GM23338 (cell line): ENCODE measurements at regions not wholly inside any gene's neighbourhood (a gene's known extent, or its start where the extent isn't known, plus 50 kb on each side); places are given as distances from the start of the nearest gene placed in this dataset.

Source experiments
- ATAC-seq: fragments of 200-7000 bp; cut with Tn5 transposase; 3 replicates; pipeline ENCODE4 v1.9.1; 2020
- DNase-seq: peaks from one replicate; pipeline ENCODE4 v3.0.0-alpha.2; 2015; ENCODE audit warnings: low spot score
- H2AFZ ChIP-seq: fragments of 200-600 bp; sonication (generic); 2 replicates; pipeline ENCODE4 v1.8.0; 2016; ENCODE audit warnings: antibody characterized with exemption, mild to moderate bottlenecking, moderate library complexity
- H3F3A ChIP-seq: fragments of 200-600 bp; sonication (generic); replicated peaks from 2 replicates; pipeline ENCODE4 v1.8.0; 2017; ENCODE audit warnings: antibody characterized with exemption, mixed run types, low read depth
- H3K27ac ChIP-seq: fragments of 200-600 bp; sonication (generic); 2 replicates; pipeline ENCODE4 v1.6.1; 2016; ENCODE audit warnings: low read depth
- H3K27me3 ChIP-seq: fragments of 200-600 bp; sonication (generic); 2 replicates; pipeline ENCODE4 v1.8.0; 2016; ENCODE audit warnings: mild to moderate bottlenecking, mixed run types, moderate library complexity; ENCODE audit not compliant: insufficient read depth
- H3K36me3 ChIP-seq: fragments of 200-600 bp; sonication (generic); 2 replicates; pipeline ENCODE4 v1.8.0; 2016; ENCODE audit warnings: mild to moderate bottlenecking; ENCODE audit not compliant: insufficient read depth
- H3K4me1 ChIP-seq: fragments of 200-600 bp; sonication (generic); 2 replicates; pipeline ENCODE4 v1.8.0; 2016; ENCODE audit warnings: mild to moderate bottlenecking, moderate library complexity; ENCODE audit not compliant: insufficient read depth
- H3K4me2 ChIP-seq: fragments of 200-600 bp; sonication (generic); 2 replicates; pipeline ENCODE4 v1.7.1; 2017; ENCODE audit warnings: mixed run types
- H3K4me3 ChIP-seq: fragments of 200-600 bp; sonication (generic); 2 replicates; pipeline ENCODE4 v1.6.1; 2016; ENCODE audit warnings: mixed run types
- H3K79me2 ChIP-seq: fragments of 200-600 bp; sonication (generic); replicated peaks from 2 replicates; pipeline ENCODE4 v1.8.0; 2017; ENCODE audit warnings: mild to moderate bottlenecking; ENCODE audit not compliant: insufficient read depth
- H3K9me2 ChIP-seq: fragments of 200-600 bp; sonication (generic); 2 replicates; pipeline ENCODE4 v1.8.0; 2017; ENCODE audit not compliant: insufficient read depth
- H4K20me1 ChIP-seq: fragments of 200-600 bp; sonication (generic); replicated peaks from 2 replicates; pipeline ENCODE4 v1.8.0; 2017; ENCODE audit warnings: mild to moderate bottlenecking; ENCODE audit not compliant: insufficient read depth
- H3K27ac Mint-ChIP-seq: 2 replicates; pipeline ENCODE4 v1.8.0; 2020; ENCODE audit warnings: inconsistent platforms, mild to moderate bottlenecking, moderate library complexity, mixed read lengths
- H3K27me3 Mint-ChIP-seq: 3 replicates; pipeline ENCODE4 v1.8.0; 2022; ENCODE audit warnings: low read depth, mild to moderate bottlenecking, moderate library complexity, mixed read lengths, inconsistent platforms; ENCODE audit not compliant: insufficient read depth, poor library complexity
- H3K36me3 Mint-ChIP-seq: 3 replicates; pipeline ENCODE4 v1.8.0; 2021; ENCODE audit warnings: low read depth, mild to moderate bottlenecking, inconsistent platforms, moderate library complexity, mixed read lengths
- H3K4me1 Mint-ChIP-seq: 3 replicates; pipeline ENCODE4 v1.8.0; 2020; ENCODE audit warnings: mild to moderate bottlenecking, inconsistent platforms, mixed read lengths
- H3K4me3 Mint-ChIP-seq: 3 replicates; pipeline ENCODE4 v1.8.0; 2021; ENCODE audit warnings: moderate library complexity, mild to moderate bottlenecking, inconsistent platforms, mixed read lengths
- H3K9me3 Mint-ChIP-seq: 3 replicates; pipeline ENCODE4 v1.8.0; 2020; ENCODE audit warnings: moderate library complexity, mild to moderate bottlenecking, inconsistent platforms, mixed read lengths
- CREB1 ChIP-seq: fragments of 250-450 bp; sonication (Bioruptor Pico); IDR thresholded peaks from 2 replicates; pipeline ENCODE4 v1.5.0; 2020; ENCODE audit warnings: low read depth, mild to moderate bottlenecking, moderate library complexity
- CTCF ChIP-seq, 2 experiments: fragments of 200-600 bp in 1 of 2; sonication (generic) in 1 of 2; conservative IDR thresholded peaks; 2 replicates each; pipeline versions ENCODE4 v1.5.1 to v1.6.1; 2016 to 2017; ENCODE audit warnings: antibody characterized with exemption in 2 of 2, low read depth in 2 of 2, mild to moderate bottlenecking in 2 of 2, moderate library complexity in 1 of 2
- ETS1 ChIP-seq: IDR thresholded peaks from 2 replicates; pipeline ENCODE4 v1.6.1; 2016; ENCODE audit warnings: antibody characterized with exemption
- EZH2 ChIP-seq: fragments of 200-600 bp; sonication (generic); IDR thresholded peaks from one replicate; pipeline ENCODE4 v1.8.0; 2017; ENCODE audit warnings: antibody characterized with exemption, mild to moderate bottlenecking, low read depth; ENCODE audit not compliant: unreplicated experiment
- EZH2phosphoT487 ChIP-seq: fragments of 200-600 bp; sonication (generic); IDR thresholded peaks from one replicate; pipeline ENCODE4 v1.8.1; 2018; ENCODE audit warnings: antibody characterized with exemption; ENCODE audit not compliant: unreplicated experiment
- JUNB ChIP-seq: IDR thresholded peaks from one replicate; pipeline ENCODE4 v1.6.1; 2016; ENCODE audit warnings: antibody characterized with exemption; ENCODE audit not compliant: unreplicated experiment
- NANOG ChIP-seq: IDR thresholded peaks from 2 replicates; pipeline ENCODE4 v1.6.1; 2016; ENCODE audit warnings: antibody characterized with exemption, borderline replicate concordance
- POLR2AphosphoS5 ChIP-seq: IDR thresholded peaks from 2 replicates; pipeline ENCODE4 v1.6.1; 2016; ENCODE audit warnings: antibody characterized with exemption, low read depth
- REST ChIP-seq: IDR thresholded peaks from one replicate; pipeline ENCODE4 v1.6.1; 2018; ENCODE audit warnings: antibody characterized with exemption; ENCODE audit not compliant: unreplicated experiment
- STAT1 ChIP-seq: IDR thresholded peaks from one replicate; pipeline ENCODE4 v1.6.1; 2016; ENCODE audit warnings: antibody characterized with exemption; ENCODE audit not compliant: unreplicated experiment
- ZNF114 ChIP-seq: fragments of 250-450 bp; sonication (Bioruptor Pico); IDR thresholded peaks from 2 replicates; pipeline ENCODE4 v1.5.0; 2020; ENCODE audit warnings: mild to moderate bottlenecking, moderate library complexity
- ZNF331 ChIP-seq: fragments of 250-450 bp; sonication (Bioruptor Pico); IDR thresholded peaks from 2 replicates; pipeline ENCODE4 v1.5.0; 2020; ENCODE audit warnings: low read depth, mild to moderate bottlenecking, moderate library complexity
- ZNF462 ChIP-seq: fragments of 250-450 bp; sonication (Bioruptor Pico); IDR thresholded peaks from 2 replicates; pipeline ENCODE4 v1.5.0; 2020; ENCODE audit warnings: mild to moderate bottlenecking, moderate library complexity

GRCh38 chrX:39439906-39440798 lies 638.9 kb downstream of the MID1IP1 start:
- Mint-ChIP-seq H3K36me3 (no peaks in the 10 kb centered on the region; the same call in 2 of the 3 replicates), H3K4me3 (no peak overlapping the region), H3K27ac (no peak overlapping the region), H3K27me3 (peaks cover 2% of the 10 kb centered on the region), H3K9me3 (peaks cover 6% of the 10 kb centered on the region; the same call in 2 of the 3 replicates), H3K4me1 (peaks cover 5% of the 10 kb centered on the region; the same call in 2 of the 3 replicates)
- H3K4me2 ChIP-seq: no peak overlapping the region
- no peaks in the 10 kb centered on the region for H3K79me2 ChIP-seq
- ATAC-seq (no peak), DNase-seq (no peak)
- no peak overlapping the region for H3K4me3 ChIP-seq
- H2AFZ ChIP-seq: no peak overlapping the region
- H3K27me3 ChIP-seq: no peaks in the 10 kb centered on the region
- H3K27ac ChIP-seq: no peak overlapping the region
- no peaks in the 10 kb centered on the region for H3F3A ChIP-seq
- TF ChIP-seq CREB1 (no peak), ZNF331 (CRISPR knock-in tag) (no peak), POLR2AphosphoS5 (no peak), JUNB (no peak), ZNF462 (no peak), REST (no peak), NANOG (no peak), EZH2phosphoT487 (no peak), STAT1 (no peak), ETS1 (no peak), EZH2 (no peak), CTCF (conservative IDR thresholded peaks at IDR 0.05; ENCODE audit: low read depth in 2 of 2) (no peak), ZNF114 (no peak)
- H3K36me3 ChIP-seq: no peaks in the 10 kb centered on the region
- H4K20me1 ChIP-seq: no peaks in the 10 kb centered on the region
- no peaks in the 10 kb centered on the region for H3K4me1 ChIP-seq
- no peaks in the 10 kb centered on the region for H3K9me2 ChIP-seq
